IMR-90 (cell line): ENCODE measurements at regions not wholly inside any gene's neighbourhood (a gene's known extent, or its start where the extent isn't known, plus 50 kb on each side); places are given as distances from the start of the nearest gene placed in this dataset.

Experiments
- ATAC-seq: fragments of 200-7000 bp; cut with Tn5 transposase; 2 replicates; pipeline ENCODE4 v1.9.1; 2020; ENCODE audit warnings: low read depth, mild to moderate bottlenecking, moderate library complexity
- BruUV-seq: library from RNA; stranded (reverse); fragments of 400-500 nt; replicated peaks from 2 replicates; lab custom pipeline; 2021; lab: Mats Ljungman, UMichigan
- CTCF ChIA-PET: fragments of 300-600 bp; formaldehyde crosslinking; extraction: SDS; loops from one replicate; lab custom pipeline; 2021; ENCODE audit warnings: antibody characterized with exemption; lab: Yijun Ruan, JAX
- POLR2A ChIA-PET: fragments of 300-600 bp; sonication (Branson Sonifier 250); formaldehyde crosslinking; loops from one replicate; lab custom pipeline; 2022; ENCODE audit warnings: antibody characterized with exemption; ENCODE audit not compliant: unreplicated experiment; lab: Charles Lee
- DNase-seq: peaks from one replicate; pipeline ENCODE4 v3.0.0; 2013
- H2AFZ ChIP-seq: replicated peaks from 2 replicates; pipeline ENCODE3; 2013; ENCODE audit warnings: low read length, mild to moderate bottlenecking; ENCODE audit not compliant: poor library complexity
- H2AK5ac ChIP-seq: 2 replicates; pipeline ENCODE4 v1.6.1; 2013; ENCODE audit warnings: low read depth, low read length, inconsistent platforms
- H2AK9ac ChIP-seq: replicated peaks from 2 replicates; pipeline ENCODE3; 2013; ENCODE audit warnings: mild to moderate bottlenecking, low read depth, low read length, moderate library complexity; ENCODE audit not compliant: poor library complexity
- H2BK120ac ChIP-seq: 2 replicates; pipeline ENCODE4 v1.6.1; 2013; ENCODE audit warnings: low read depth, low read length, inconsistent platforms
- H2BK15ac ChIP-seq: 3 replicates; pipeline ENCODE4 v1.6.1; 2013; ENCODE audit warnings: low read depth, low read length, inconsistent platforms
- H2BK20ac ChIP-seq: 2 replicates; pipeline ENCODE4 v1.6.1; 2013; ENCODE audit warnings: low read depth, mild to moderate bottlenecking, inconsistent platforms, low read length, moderate library complexity
- H2BK5ac ChIP-seq: 2 replicates; pipeline ENCODE4 v1.6.1; 2013; ENCODE audit warnings: mild to moderate bottlenecking, low read depth, low read length, inconsistent platforms; ENCODE audit not compliant: poor library complexity, severe bottlenecking
- H3K14ac ChIP-seq: replicated peaks from 2 replicates; pipeline ENCODE4 v1.6.1; 2013; ENCODE audit warnings: low read depth, low read length, inconsistent platforms
- H3K18ac ChIP-seq: 2 replicates; pipeline ENCODE4 v1.6.1; 2013; ENCODE audit warnings: low read depth, low read length, control low read depth
- H3K23ac ChIP-seq: 2 replicates; pipeline ENCODE4 v1.6.1; 2013; ENCODE audit warnings: low read depth, low read length, inconsistent platforms
- H3K27ac ChIP-seq: 2 replicates; pipeline ENCODE4 v1.5.1; 2013; ENCODE audit warnings: mild to moderate bottlenecking, control low read depth, low read length; ENCODE audit not compliant: insufficient read depth
- H3K27me3 ChIP-seq: 2 replicates; pipeline ENCODE4 v1.6.1; 2013; ENCODE audit warnings: low read length; ENCODE audit not compliant: control insufficient read depth, insufficient read depth
- H3K36me3 ChIP-seq: 2 replicates; pipeline ENCODE4 v1.6.1; 2013; ENCODE audit warnings: low read length, mixed read lengths; ENCODE audit not compliant: control insufficient read depth, insufficient read depth
- H3K4ac ChIP-seq: 2 replicates; pipeline ENCODE4 v1.6.1; 2013; ENCODE audit warnings: low read depth, low read length, inconsistent platforms
- H3K4me1 ChIP-seq: 2 replicates; pipeline ENCODE4 v1.6.1; 2013; ENCODE audit warnings: low read length, mixed read lengths; ENCODE audit not compliant: control insufficient read depth, insufficient read depth
- H3K4me2 ChIP-seq: 2 replicates; pipeline ENCODE4 v1.6.1; 2013; ENCODE audit warnings: low read depth, mild to moderate bottlenecking, control low read depth, low read length, moderate library complexity
- H3K4me3 ChIP-seq: 2 replicates; pipeline ENCODE4 v1.5.1; 2013; ENCODE audit warnings: low read depth, mild to moderate bottlenecking, control low read depth, low read length, moderate library complexity; ENCODE audit not compliant: insufficient read depth
- H3K56ac ChIP-seq: 2 replicates; pipeline ENCODE4 v1.6.1; 2013; ENCODE audit warnings: low read length, inconsistent platforms; ENCODE audit not compliant: insufficient read depth; ENCODE audit errors: extremely low read depth
- H3K79me1 ChIP-seq, 2 experiments: 2 replicates each; pipeline ENCODE4 v1.6.1; 2013; ENCODE audit warnings: low read length in 2 of 2, inconsistent platforms in 1 of 2, low read depth in 1 of 2
- H3K9ac ChIP-seq: 2 replicates; pipeline ENCODE4 v1.6.1; 2013; ENCODE audit warnings: low read depth, low read length, control low read depth
- H3K9me1 ChIP-seq: 2 replicates; pipeline ENCODE4 v1.6.1; 2013; ENCODE audit warnings: low read length, inconsistent platforms; ENCODE audit not compliant: insufficient read depth
- H3K9me3 ChIP-seq: 2 replicates; pipeline ENCODE4 v1.6.1; 2013; ENCODE audit warnings: low read length; ENCODE audit not compliant: control insufficient read depth, insufficient read depth
- H4K20me1 ChIP-seq: 2 replicates; pipeline ENCODE4 v1.6.1; 2013; ENCODE audit warnings: low read length, inconsistent platforms; ENCODE audit not compliant: insufficient read depth
- H4K5ac ChIP-seq: 2 replicates; pipeline ENCODE4 v1.6.1; 2013; ENCODE audit warnings: mild to moderate bottlenecking, low read depth, low read length, control low read depth
- H4K8ac ChIP-seq, 2 experiments: 2 replicates each; pipeline ENCODE4 v1.6.1; 2013; ENCODE audit warnings: low read depth in 2 of 2, low read length in 2 of 2, control low read depth in 1 of 2, inconsistent platforms in 1 of 2
- H4K91ac ChIP-seq: 2 replicates; pipeline ENCODE4 v1.6.1; 2013; ENCODE audit warnings: low read depth, low read length, inconsistent platforms; ENCODE audit not compliant: insufficient read depth
- BHLHE40 ChIP-seq: fragments of 150-350 bp; IDR thresholded peaks from 2 replicates; pipeline ENCODE4 v1.6.1; 2016; ENCODE audit warnings: mild to moderate bottlenecking, low read depth, low read length
- CEBPB ChIP-seq: IDR thresholded peaks from 2 replicates; pipeline ENCODE4 v1.6.1; 2012; ENCODE audit warnings: low read depth, low read length, improper control_type of control experiment
- ELK1 ChIP-seq: fragments of 150-350 bp; IDR thresholded peaks from 2 replicates; pipeline ENCODE4 v1.6.1; 2016; ENCODE audit warnings: low read depth, mild to moderate bottlenecking, low read length, moderate library complexity, borderline replicate concordance
- FOS ChIP-seq: fragments of 150-350 bp; IDR thresholded peaks from 2 replicates; pipeline ENCODE4 v1.6.1; 2016; ENCODE audit warnings: low read depth, low read length
- MAFK ChIP-seq: IDR thresholded peaks from 2 replicates; pipeline ENCODE4 v1.6.1; 2012; ENCODE audit warnings: low read depth, low read length, improper control_type of control experiment
- MAZ ChIP-seq: IDR thresholded peaks from 2 replicates; pipeline ENCODE4 v1.6.1; 2012; ENCODE audit warnings: low read depth, mild to moderate bottlenecking, low read length, improper control_type of control experiment, moderate library complexity, borderline replicate concordance
- MXI1 ChIP-seq: IDR thresholded peaks from 2 replicates; pipeline ENCODE4 v1.6.1; 2012; ENCODE audit warnings: low read depth, mild to moderate bottlenecking, low read length, moderate library complexity, borderline replicate concordance
- RAD21 ChIP-seq: IDR thresholded peaks from 2 replicates; pipeline ENCODE4 v1.6.1; 2012; ENCODE audit warnings: low read length, improper control_type of control experiment
- RFX5 ChIP-seq: IDR thresholded peaks from 2 replicates; pipeline ENCODE4 v1.8.0; 2012; ENCODE audit warnings: low read depth, mild to moderate bottlenecking, low read length, moderate library complexity
- WGBS, 2 experiments: methylation state at CpG; one replicate each; pipeline versions ENCODE4 v1.1.5 to v1.1.7; 2013; ENCODE audit warnings: missing lambda C conversion rate in 2 of 2; ENCODE audit not compliant: insufficient read length in 1 of 2; ENCODE audit errors: extremely low coverage in 2 of 2; 5-methylcytosine and 5-hydroxymethylcytosine counted together
- dilution Hi-C: fragments of 300-500 bp; cut with HindIII; formaldehyde crosslinking; loops from one replicate; pipeline ENCODE4 v1.14.3; 2018; ENCODE audit warnings: low sequenced_read_pairs; ENCODE audit not compliant: unreplicated experiment
- in situ Hi-C: fragments of 300-500 bp; cut with MboI; formaldehyde crosslinking; loops from 3 replicates; pipeline ENCODE4 v1.14.3; 2019; ENCODE audit warnings: low sequenced_read_pairs, inconsistent platforms, mixed read lengths
- intact Hi-C: fragments of 100-400 bp; cut with micrococcal nuclease; formaldehyde crosslinking; loops from 2 replicates; pipeline ENCODE4 v1.10.0; 2022
- TF ChIP-seq, protein P1 (sequence below): fragments of 150-350 bp; IDR thresholded peaks from 2 replicates; pipeline ENCODE4 v1.6.1; 2017; ENCODE audit warnings: mild to moderate bottlenecking, antibody characterized with exemption, low read length, low read depth

DNA sequence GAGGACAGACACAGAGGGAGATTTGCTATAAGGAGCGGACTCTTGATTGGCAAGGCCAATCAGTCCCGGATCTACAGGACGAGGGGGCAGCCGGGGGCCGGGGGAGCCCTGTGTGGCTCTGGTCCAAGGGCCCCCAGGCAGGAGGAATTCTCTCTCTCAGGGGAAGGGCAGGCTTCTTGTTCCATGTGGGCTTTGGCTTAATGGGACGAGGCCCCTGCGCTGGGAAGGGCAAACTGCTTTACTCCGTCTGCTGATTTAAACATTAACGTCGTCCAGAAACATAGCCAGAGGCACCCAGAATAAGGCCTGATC, 75.9 kb downstream of the TMEM18 start:
- Histone ChIP-seq H3K9me1 (no peaks in the 10 kb centered on the region), H3K79me1 (no peaks in the 10 kb centered on the region), H3K36me3 (no peaks in the 10 kb centered on the region), H3K9ac (no peak overlapping the region), H3K56ac (no peak overlapping the region), H3K23ac (no peak overlapping the region), H4K20me1 (no peaks in the 10 kb centered on the region), H2AFZ (no peak overlapping the region), H2BK20ac (no peak overlapping the region), H4K5ac (no peak overlapping the region), H2BK120ac (no peak overlapping the region), H2AK9ac (no peak overlapping the region), H2BK15ac (no peak overlapping the region), H4K91ac (no peak overlapping the region), H3K18ac (no peak overlapping the region), H3K27ac (no peak overlapping the region), H3K27me3 (no peaks in the 10 kb centered on the region), H3K4ac (no peak overlapping the region), H2BK5ac (no peak overlapping the region), H3K4me1 (no peaks in the 10 kb centered on the region), H3K4me3 (no peak overlapping the region), H3K14ac (no peak overlapping the region), H4K8ac (no peak overlapping the region), H3K9me3 (peaks cover 38% of the 10 kb centered on the region), H3K4me2 (no peak overlapping the region), H2AK5ac (no peak overlapping the region)
- CTCF ChIA-PET = no interaction called here
- no peak for TF ChIP-seq RAD21
- no peak for TF ChIP-seq CEBPB
- no peak for TF ChIP-seq ELK1
- no peak for TF ChIP-seq MAZ
- no peak for TF ChIP-seq MXI1
- no peak for TF ChIP-seq RFX5
- TF ChIP-seq, protein P1, sequence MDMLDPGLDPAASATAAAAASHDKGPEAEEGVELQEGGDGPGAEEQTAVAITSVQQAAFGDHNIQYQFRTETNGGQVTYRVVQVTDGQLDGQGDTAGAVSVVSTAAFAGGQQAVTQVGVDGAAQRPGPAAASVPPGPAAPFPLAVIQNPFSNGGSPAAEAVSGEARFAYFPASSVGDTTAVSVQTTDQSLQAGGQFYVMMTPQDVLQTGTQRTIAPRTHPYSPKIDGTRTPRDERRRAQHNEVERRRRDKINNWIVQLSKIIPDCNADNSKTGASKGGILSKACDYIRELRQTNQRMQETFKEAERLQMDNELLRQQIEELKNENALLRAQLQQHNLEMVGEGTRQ = no peak
- TF ChIP-seq FOS = no peak
- TF ChIP-seq BHLHE40 = no peak
- no peak for TF ChIP-seq MAFK
- BruUV-seq = no TSS peak
- POLR2A ChIA-PET = no interaction called here
- ATAC-seq (no peak), DNase-seq (no peak)
- WGBS, 2 experiments = 67% methylated on average over 4 of the region's 10 CpGs; no CpG with 5 or more reads in 1 of the 2 experiments
- intact Hi-C loops (no loop called here), dilution Hi-C loops (no loop called here), in situ Hi-C loops (no loop called here)
